AG04450 (cell line): ENCODE measurements at regions not wholly inside any gene's neighbourhood (a gene's known extent, or its start where the extent isn't known, plus 50 kb on each side); places are given as distances from the start of the nearest gene placed in this dataset.
"Not testable (repeated sequence)": the region's sequence is repeated elsewhere in the genome, so short reads cannot be mapped to it uniquely, and the experiment has no call there.

Experiments used
- CTCF ChIA-PET: fragments of 300-600, 350-600 bp; formaldehyde crosslinking; extraction: SDS; loops from one replicate; lab custom pipeline; 2022; ENCODE audit warnings: antibody characterized with exemption, inconsistent platforms; lab: Charles Lee
- POLR2A ChIA-PET: fragments of 350-600 bp; formaldehyde crosslinking; extraction: SDS; loops from one replicate; lab custom pipeline; 2021; ENCODE audit warnings: antibody characterized with exemption, inconsistent platforms; lab: Yijun Ruan, JAX
- DNase-seq: peaks from one replicate; pipeline ENCODE4 v3.0.0-alpha.2; 2011; ENCODE audit warnings: low read depth, low spot score
- H3K27ac ChIP-seq: one replicate; pipeline ENCODE4 v1.5.1; 2012; ENCODE audit warnings: low read depth, low read length, control low read depth
- H3K27me3 ChIP-seq: one replicate; pipeline ENCODE4 v1.6.0; 2012; ENCODE audit warnings: low read length; ENCODE audit not compliant: control insufficient read depth, insufficient read depth
- H3K4me3 ChIP-seq: 2 replicates; pipeline ENCODE4 v1.5.1; 2011; ENCODE audit warnings: mild to moderate bottlenecking, low read depth, low read length, control low read depth
- H3K9me3 ChIP-seq: 2 replicates; pipeline ENCODE4 v1.5.1; 2012; ENCODE audit warnings: low read length; ENCODE audit not compliant: control insufficient read depth, insufficient read depth
- CTCF ChIP-seq: IDR thresholded peaks from 2 replicates; pipeline ENCODE4 v1.5.1; 2011; ENCODE audit warnings: low read depth, low read length, control low read depth, inconsistent platforms

DNA sequence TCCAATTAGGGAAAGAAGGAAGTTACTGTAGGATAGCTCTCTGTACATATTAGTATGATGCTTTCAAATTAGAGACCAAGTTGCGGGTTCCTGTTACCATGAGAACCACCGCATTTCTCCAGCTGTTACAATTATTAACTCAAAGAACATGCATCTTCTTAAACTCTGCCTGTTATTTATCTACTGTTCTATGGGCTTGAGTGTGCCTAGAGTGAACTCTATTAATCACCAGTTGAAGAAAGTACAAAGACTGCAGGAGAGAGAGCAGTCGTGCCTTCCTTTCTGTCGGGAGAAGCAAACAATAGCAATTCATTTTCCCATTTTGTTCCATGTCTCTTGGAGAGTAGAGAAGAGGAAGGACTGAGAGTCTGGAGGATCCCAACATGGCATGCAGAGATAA, 1071.2 kb downstream of the TYW1 start:
- no peaks in the 10 kb centered on the region for H3K27me3 ChIP-seq
- TF ChIP-seq CTCF = no peak
- CTCF ChIA-PET = no interaction called here
- no peak overlapping the region for H3K27ac ChIP-seq
- POLR2A ChIA-PET = no interaction called here
- no peak overlapping the region for H3K4me3 ChIP-seq
- H3K9me3 ChIP-seq = peaks cover 33% of the 10 kb centered on the region
- DNase-seq = no peak

GRCh38 chr7:68070992-68071391, 1074.4 kb downstream of the TYW1 start:
- no peak for DNase-seq
- Histone ChIP-seq H3K27me3 (no peaks in the 10 kb centered on the region), H3K27ac (no peak overlapping the region), H3K4me3 (no peak overlapping the region), H3K9me3 (peaks cover 37% of the 10 kb centered on the region)
- POLR2A ChIA-PET = no interaction called here
- no peak for TF ChIP-seq CTCF
- CTCF ChIA-PET = no interaction called here

DNA sequence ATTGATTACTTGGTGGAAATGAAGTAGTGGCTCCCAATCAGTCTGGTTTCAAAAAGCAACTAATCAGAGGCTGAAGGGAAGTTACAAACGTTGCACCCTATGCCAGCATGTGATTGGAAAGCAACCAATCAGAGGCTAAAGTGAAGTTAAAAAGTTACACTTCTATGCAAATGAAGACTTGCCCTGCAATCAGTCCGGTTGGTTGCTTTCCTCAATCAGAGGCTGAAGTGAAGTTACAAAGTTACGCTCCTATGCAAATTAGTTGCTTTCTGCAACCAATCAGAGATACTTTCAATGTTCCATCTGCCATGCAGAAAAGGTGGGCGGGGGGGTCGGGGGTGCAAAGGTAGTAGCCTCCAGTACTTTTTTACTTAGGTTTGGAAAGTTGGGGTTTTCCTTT, 1077.1 kb downstream of the TYW1 start:
- H3K27me3 ChIP-seq = no peaks in the 10 kb centered on the region
- ChIA-PET CTCF (no interaction called here), POLR2A (no interaction called here)
- no peak overlapping the region for H3K27ac ChIP-seq
- no peak overlapping the region for H3K4me3 ChIP-seq
- TF ChIP-seq CTCF = no peak
- DNase-seq = no peak
- peaks cover 35% of the 10 kb centered on the region for H3K9me3 ChIP-seq

GRCh38 chr7:68074242-68074641, 1077.6 kb downstream of the TYW1 start:
- Histone ChIP-seq H3K9me3 (peaks cover 34% of the 10 kb centered on the region), H3K27ac (no peak overlapping the region), H3K4me3 (no peak overlapping the region), H3K27me3 (no peaks in the 10 kb centered on the region)
- ChIA-PET CTCF (no interaction called here), POLR2A (no interaction called here)
- DNase-seq = no peak
- no peak for TF ChIP-seq CTCF

DNA sequence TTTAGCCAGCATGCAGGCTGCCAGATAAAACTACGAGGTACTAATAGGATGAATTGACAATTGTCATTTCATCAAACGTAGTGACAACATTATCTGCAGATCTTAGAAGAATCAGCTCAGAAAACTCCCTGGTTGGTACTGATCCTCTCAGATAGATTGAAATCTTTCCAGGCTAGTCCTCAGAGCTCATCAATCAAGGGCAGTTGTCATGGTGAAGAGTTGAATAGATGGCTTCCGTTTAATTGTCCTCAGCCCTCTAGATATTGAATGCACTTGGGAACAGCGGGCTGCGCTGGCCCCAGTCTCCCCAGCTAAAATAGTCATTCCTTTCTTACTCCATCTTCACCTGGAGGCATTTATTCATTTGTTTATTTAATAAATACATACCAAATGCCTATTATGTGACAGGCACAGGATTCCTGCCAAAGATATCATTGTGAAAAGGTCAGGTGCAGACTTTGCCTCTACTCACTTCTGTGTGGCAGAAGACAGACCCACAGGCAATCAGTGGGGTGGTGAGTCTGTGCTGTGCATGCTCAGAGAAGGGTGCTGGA, 1081.6 kb downstream of the TYW1 start:
- TF ChIP-seq CTCF = no peak
- DNase-seq = no peak
- CTCF ChIA-PET = no interaction called here
- H3K4me3 ChIP-seq = no peak overlapping the region
- POLR2A ChIA-PET = no interaction called here
- H3K27me3 ChIP-seq = no peaks in the 10 kb centered on the region
- peaks cover 44% of the 10 kb centered on the region for H3K9me3 ChIP-seq
- H3K27ac ChIP-seq = no peak overlapping the region

DNA sequence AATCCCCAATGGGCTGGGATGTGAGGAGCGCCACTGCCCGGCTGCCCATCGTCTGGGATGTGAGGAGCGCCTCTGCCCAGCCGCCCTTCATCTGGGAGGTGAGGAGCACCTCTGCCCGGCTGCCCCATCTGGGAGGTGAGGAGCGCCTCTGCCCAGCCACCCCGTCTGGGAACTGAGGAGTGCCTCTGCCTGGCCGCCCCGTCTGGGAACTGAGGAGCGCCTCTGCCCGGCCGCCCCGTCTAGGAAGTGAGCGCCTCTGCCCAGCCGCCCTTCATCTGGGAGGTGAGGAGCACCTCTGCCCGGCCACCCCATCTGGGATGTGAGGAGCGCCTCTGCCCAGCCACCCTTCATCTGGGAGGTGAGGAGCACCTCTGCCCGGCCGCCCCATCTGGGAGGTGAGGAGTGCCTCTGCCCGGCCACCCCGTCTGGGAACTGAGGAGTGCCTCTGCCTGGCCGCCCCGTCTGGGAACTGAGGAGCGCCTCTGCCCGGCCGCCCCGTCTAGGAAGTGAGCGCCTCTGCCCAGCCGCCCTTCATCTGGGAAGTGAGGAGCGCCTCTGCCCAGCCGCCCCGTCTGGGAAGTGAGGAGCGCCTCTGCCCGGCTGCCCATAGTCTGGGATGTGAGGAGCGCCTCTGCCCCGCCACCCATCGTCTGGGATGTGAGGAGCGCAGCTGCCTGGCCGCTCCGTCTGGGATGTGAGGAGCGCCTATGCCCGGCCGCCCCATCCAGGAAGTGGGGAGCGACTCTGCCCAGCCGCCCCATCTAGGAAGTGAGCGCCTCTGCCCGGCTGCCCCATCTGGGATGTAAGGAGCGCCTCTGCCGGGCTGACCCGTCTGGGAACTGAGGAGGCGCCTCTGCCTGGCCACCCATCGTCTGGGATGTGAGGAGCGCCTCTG, 1085.7 kb downstream of the TYW1 start:
- H3K4me3 ChIP-seq, CTCF ChIA-PET, H3K27me3 ChIP-seq, DNase-seq, POLR2A ChIA-PET, H3K27ac ChIP-seq: not testable (repeated sequence)
- H3K9me3 ChIP-seq = peaks cover 40% of the 10 kb centered on the region

DNA sequence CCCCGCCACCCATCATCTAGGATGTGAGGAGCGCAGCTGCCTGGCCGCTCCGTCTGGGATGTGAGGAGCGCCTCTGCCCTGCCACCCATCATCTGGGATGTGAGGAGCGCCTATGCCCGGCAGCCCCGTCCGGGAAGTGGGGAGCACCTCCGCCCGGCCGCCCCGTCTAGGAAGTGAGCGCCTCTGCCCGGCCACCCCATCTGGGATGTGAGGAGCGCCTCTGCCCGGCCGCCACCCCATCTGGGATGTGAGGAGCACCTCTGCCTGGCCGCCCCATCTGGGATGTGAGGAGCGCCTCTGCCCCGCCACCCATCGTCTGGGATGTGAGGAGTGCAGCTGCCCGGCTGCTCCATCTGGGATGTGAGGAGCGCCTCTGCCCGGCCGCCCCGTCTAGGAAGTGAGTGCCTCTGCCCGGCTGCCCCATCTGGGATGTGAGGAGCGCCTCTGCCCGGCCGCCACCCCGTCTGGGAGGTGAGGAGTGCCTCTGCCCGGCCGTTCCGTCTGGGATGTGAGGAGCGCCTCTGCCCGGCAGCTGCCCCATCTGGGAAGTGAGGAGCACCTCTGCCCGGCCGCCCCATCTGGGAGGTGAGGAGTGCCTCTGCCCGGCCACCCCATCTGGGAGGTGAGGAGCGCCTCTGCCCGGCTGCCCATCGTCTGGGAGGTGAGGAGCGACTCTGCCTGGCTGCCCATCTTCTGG, 1086.5 kb downstream of the TYW1 start:
- POLR2A ChIA-PET, DNase-seq, H3K4me3 ChIP-seq, CTCF ChIA-PET, H3K27me3 ChIP-seq, H3K27ac ChIP-seq: not testable (repeated sequence)
- H3K9me3 ChIP-seq = peaks cover 37% of the 10 kb centered on the region
